Large intestine (tissue), 3 donors: ENCODE measurements at regions not wholly inside any gene's neighbourhood (a gene's known extent, or its start where the extent isn't known, plus 50 kb on each side); places are given as distances from the start of the nearest gene placed in this dataset.

ENCODE experiments used
- DNase-seq, 2 donors: peaks; one replicate each; pipeline versions ENCODE4 v3.0.0 to v3.0.0-alpha.2; 2013
- H3K27ac ChIP-seq: one replicate; pipeline ENCODE4 v1.5.1; 2013; ENCODE audit warnings: low read length
- H3K27me3 ChIP-seq: 2 replicates; pipeline ENCODE4 v1.6.1; 2013; ENCODE audit warnings: low read length; ENCODE audit not compliant: control insufficient read depth, insufficient read depth
- H3K36me3 ChIP-seq: 2 replicates; pipeline ENCODE4 v1.6.1; 2013; ENCODE audit warnings: low read length; ENCODE audit not compliant: control insufficient read depth, insufficient read depth
- H3K4me1 ChIP-seq: one replicate; pipeline ENCODE4 v1.6.1; 2013; ENCODE audit warnings: low read length; ENCODE audit not compliant: control insufficient read depth, insufficient read depth
- H3K4me3 ChIP-seq: one replicate; pipeline ENCODE4 v1.5.1; 2013; ENCODE audit warnings: low read length
- H3K9me3 ChIP-seq: one replicate; pipeline ENCODE4 v1.6.1; 2013; ENCODE audit warnings: mild to moderate bottlenecking, low read depth, low read length, moderate library complexity; ENCODE audit not compliant: control insufficient read depth
- WGBS: methylation state at CpG from one replicate; pipeline ENCODE4 v1.1.5; 2013; ENCODE audit warnings: low lambda C conversion rate; ENCODE audit not compliant: insufficient coverage; 5-methylcytosine and 5-hydroxymethylcytosine counted together

DNA sequence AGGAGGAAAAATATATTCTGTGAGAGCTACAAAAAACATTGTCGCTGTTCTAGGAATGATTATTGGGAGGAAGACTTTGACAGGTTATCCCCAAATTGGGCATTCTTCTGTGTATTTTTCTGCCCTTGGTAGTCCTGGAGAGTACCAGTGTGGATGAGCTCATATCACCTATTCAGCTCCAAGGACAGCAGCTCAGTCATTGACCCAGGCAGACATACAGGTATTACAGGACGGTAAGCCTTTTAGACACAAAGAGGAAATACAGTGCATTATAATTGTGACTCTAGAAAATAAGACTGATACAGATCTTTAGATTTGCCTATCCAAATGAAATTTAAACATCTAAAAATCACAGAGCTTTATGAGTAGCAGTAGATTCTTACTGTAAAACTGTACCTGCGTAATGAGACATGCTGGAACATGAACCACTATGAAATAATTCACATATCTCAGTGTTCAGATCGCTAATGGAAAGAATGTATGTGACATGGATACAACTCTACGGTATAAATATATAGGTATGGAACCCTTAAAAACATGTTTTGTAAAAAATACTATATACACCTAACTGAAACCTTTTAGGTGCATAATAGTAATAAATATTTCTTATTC is 56.0 kb downstream of the PLK2 start:
- H3K27ac ChIP-seq: no peak overlapping the region

DNA sequence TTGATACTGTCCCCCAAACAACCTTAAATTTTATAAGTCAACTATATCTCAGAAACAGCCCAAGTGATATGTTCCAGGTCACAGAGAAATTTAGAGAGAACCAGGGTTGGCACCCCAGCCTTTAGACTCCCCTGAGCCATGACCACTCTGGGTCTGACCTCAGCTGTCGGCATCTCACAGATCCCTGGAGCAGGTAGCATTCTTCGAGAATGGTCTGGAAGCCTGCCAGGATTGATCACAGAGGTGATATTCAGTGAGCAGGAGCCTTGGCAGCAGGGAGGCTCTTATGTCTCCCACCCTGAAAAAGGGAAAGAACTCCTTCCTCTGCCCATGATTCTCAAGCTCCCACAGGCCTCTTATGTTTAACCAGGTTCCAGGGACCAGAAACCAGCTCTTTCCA is 58.2 kb downstream of the PLK2 start:
- H3K27me3 ChIP-seq: no peaks in the 10 kb centered on the region
- no CpG with 5 or more reads among the region's 2 CpGs for WGBS
- H3K4me3 ChIP-seq: no peak overlapping the region
- H3K36me3 ChIP-seq: no peaks in the 10 kb centered on the region
- no peaks in the 10 kb centered on the region for H3K9me3 ChIP-seq
- no peak overlapping the region for H3K27ac ChIP-seq
- no peaks in the 10 kb centered on the region for H3K4me1 ChIP-seq
- no peak for DNase-seq

More for the DNA sequence above, 56.0 kb downstream of the PLK2 start:
- whole genome bisulfite sequencing: no CpG with 5 or more reads among the region's 5 CpGs
- DNase-seq: no peak
- H3K27me3 ChIP-seq: no peaks in the 10 kb centered on the region
- no peaks in the 10 kb centered on the region for H3K4me1 ChIP-seq
- H3K9me3 ChIP-seq: no peaks in the 10 kb centered on the region
- no peak overlapping the region for H3K4me3 ChIP-seq
- H3K36me3 ChIP-seq: no peaks in the 10 kb centered on the region

DNA sequence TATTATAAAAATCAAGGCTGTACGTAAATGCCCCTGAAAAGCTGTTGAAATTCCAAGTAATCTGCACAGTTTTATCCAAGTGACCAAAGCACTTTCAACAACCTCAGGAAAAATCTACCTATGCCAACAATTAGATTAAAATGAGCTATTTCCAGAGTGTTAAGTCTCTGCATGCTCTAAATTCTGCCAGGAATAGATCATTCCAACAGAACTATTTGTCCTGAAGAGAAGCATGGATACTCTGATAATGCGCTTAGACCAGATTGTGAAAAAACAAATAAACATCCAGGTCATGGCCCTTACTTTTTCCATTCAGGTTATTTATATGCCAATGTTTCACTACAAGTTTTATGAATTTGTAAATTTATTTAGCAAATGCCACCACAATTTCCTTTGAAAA is 59.1 kb downstream of the PLK2 start:
- no peaks in the 10 kb centered on the region for H3K36me3 ChIP-seq
- 90% methylated on average over 2 of the region's 2 CpGs for WGBS
- no peak overlapping the region for H3K4me3 ChIP-seq
- H3K4me1 ChIP-seq: no peaks in the 10 kb centered on the region
- no peaks in the 10 kb centered on the region for H3K9me3 ChIP-seq
- no peaks in the 10 kb centered on the region for H3K27me3 ChIP-seq
- DNase-seq: no peak
- no peak overlapping the region for H3K27ac ChIP-seq

DNA sequence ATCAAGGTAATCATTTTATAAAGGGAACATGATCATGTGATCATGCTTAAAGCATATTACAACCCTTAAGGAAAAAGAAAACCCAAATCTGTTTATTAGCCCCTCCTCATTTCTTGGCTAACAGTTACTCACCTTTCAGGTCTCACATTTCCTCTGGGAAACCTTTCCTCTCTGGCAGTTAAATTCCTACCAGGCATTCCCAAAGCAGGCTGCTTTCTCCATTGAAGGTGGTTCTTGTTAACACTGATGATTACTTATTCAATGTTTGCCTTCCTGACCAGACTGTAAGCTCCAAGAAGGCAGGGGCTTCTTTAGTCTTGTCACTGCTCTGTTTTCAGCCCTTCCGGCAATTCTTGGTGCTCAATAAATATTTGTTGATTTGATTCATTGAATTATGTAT is 59.9 kb downstream of the PLK2 start:
- Histone ChIP-seq H3K27me3 (no peaks in the 10 kb centered on the region), H3K4me1 (no peaks in the 10 kb centered on the region), H3K4me3 (no peak overlapping the region), H3K27ac (no peak overlapping the region), H3K9me3 (no peaks in the 10 kb centered on the region), H3K36me3 (no peaks in the 10 kb centered on the region)
- DNase-seq: no peak
- WGBS: 100% methylated on average over 1 of the region's 1 CpG

DNA sequence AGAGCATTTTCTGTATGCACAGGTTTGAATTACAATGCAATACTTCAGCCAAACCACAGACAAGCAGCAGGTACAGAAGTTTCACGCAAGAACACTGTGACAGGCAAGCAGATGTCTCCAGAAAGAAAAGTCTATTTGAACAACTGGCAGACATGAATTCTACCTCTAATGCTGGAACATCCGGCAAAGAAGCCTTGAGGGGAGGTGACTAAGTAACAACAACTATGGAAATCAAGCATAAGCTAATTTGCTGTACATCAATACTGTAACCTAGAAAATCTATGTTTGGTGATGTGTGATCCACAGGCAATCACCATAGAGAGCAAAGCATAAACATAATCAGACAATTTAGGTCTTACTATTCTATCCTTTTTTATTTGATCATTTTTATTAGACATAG is 65.5 kb downstream of the PLK2 start:
- no peak for DNase-seq
- no CpG with 5 or more reads among the region's 2 CpGs for WGBS
- no peaks in the 10 kb centered on the region for H3K4me1 ChIP-seq
- no peak overlapping the region for H3K4me3 ChIP-seq
- no peaks in the 10 kb centered on the region for H3K9me3 ChIP-seq
- H3K27ac ChIP-seq: no peak overlapping the region
- no peaks in the 10 kb centered on the region for H3K36me3 ChIP-seq
- H3K27me3 ChIP-seq: no peaks in the 10 kb centered on the region

DNA sequence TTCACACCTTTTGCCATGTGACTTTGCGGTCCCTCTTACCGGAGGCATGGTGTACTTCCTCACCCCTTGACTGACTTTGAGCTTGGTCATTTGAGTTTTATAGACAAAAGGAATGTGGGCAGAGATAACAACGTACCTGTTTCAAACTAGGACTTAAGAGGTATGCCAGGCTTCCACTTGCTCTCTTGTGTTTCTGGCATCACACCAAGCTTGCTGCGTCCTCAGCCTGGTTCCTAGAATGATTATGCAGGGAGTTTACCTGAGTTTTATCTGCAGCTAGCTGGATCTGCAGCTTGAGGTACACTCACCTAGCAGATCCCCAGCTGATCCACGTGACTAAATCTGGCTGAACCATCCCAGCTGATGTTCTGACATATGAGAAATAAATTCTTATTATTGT is 66.2 kb downstream of the PLK2 start:
- H3K4me1 ChIP-seq: no peaks in the 10 kb centered on the region
- H3K27ac ChIP-seq: no peak overlapping the region
- no CpG with 5 or more reads among the region's 5 CpGs for WGBS
- no peaks in the 10 kb centered on the region for H3K9me3 ChIP-seq
- no peak for DNase-seq
- no peak overlapping the region for H3K4me3 ChIP-seq
- no peaks in the 10 kb centered on the region for H3K27me3 ChIP-seq
- no peaks in the 10 kb centered on the region for H3K36me3 ChIP-seq

DNA sequence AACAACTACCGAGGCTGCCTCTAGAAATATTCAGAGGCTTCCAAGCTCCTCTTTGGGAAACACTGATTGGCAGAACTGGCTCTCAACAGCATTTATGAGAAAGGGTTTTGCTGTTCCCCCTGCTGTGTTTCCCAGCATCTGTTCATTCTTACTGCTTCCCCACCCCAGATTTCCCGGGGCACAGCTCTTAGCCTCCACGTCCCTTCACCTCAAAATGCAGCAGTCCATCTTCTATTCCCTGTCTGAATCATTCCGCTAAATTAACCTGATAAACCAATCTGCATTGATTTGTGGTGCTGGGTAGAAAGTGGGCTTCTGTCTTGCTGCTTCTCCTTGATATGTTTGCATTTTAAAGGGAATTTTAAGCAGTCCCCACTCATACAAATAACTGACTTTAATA is 67.4 kb downstream of the PLK2 start:
- no peak overlapping the region for H3K4me3 ChIP-seq
- no peaks in the 10 kb centered on the region for H3K9me3 ChIP-seq
- H3K4me1 ChIP-seq: no peaks in the 10 kb centered on the region
- WGBS: 100% methylated on average over 2 of the region's 4 CpGs
- no peaks in the 10 kb centered on the region for H3K36me3 ChIP-seq
- no peaks in the 10 kb centered on the region for H3K27me3 ChIP-seq
- DNase-seq: no peak
- no peak overlapping the region for H3K27ac ChIP-seq

DNA sequence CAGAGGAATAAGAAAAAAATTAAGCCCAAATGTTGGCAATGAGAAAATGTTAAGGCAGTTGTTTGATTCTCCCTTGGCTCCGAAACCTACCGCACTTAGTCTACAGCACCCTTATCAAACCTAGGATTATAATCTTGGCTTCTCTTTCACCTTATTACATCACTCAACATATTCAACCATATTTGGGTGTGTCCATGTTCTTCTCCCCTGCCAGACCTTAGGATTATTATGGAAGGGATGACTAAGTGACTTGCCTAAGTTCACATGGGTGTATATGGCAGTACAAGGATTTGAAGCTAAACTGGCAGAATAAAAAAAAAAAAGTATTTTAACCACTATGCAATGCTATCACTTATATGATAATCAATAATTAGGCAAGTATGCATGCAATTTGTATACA is 76.4 kb downstream of the PLK2 start:
- H3K9me3 ChIP-seq: no peaks in the 10 kb centered on the region
- 100% methylated on average over 2 of the region's 2 CpGs for WGBS
- H3K27ac ChIP-seq: no peak overlapping the region
- H3K4me3 ChIP-seq: no peak overlapping the region
- H3K36me3 ChIP-seq: no peaks in the 10 kb centered on the region
- DNase-seq: no peak
- no peaks in the 10 kb centered on the region for H3K4me1 ChIP-seq
- H3K27me3 ChIP-seq: no peaks in the 10 kb centered on the region

DNA sequence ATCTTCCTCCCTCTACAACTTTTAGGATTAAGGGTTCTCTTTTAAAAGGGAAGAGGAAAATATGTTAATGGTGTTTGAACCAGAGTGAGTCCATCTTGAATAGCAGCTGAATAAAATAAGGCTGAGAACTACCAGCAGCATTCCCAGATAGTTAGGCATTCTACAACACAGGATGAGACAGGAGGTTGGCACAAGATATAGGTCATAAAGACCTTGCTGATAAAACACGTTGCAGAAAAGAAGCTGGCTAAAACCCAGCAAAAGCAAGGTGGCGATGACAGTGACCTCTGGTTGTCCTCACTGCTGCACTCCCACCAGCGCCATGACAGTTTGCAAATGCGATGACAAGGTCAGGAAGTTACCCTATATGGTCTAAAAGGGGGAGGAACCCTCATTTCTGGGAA is 77.8 kb downstream of the PLK2 start:
- no peaks in the 10 kb centered on the region for H3K4me1 ChIP-seq
- no peaks in the 10 kb centered on the region for H3K27me3 ChIP-seq
- no peaks in the 10 kb centered on the region for H3K36me3 ChIP-seq
- no peaks in the 10 kb centered on the region for H3K9me3 ChIP-seq
- no peak overlapping the region for H3K27ac ChIP-seq
- 100% methylated on average over 1 of the region's 4 CpGs for WGBS
- no peak overlapping the region for H3K4me3 ChIP-seq
- DNase-seq: no peak

DNA sequence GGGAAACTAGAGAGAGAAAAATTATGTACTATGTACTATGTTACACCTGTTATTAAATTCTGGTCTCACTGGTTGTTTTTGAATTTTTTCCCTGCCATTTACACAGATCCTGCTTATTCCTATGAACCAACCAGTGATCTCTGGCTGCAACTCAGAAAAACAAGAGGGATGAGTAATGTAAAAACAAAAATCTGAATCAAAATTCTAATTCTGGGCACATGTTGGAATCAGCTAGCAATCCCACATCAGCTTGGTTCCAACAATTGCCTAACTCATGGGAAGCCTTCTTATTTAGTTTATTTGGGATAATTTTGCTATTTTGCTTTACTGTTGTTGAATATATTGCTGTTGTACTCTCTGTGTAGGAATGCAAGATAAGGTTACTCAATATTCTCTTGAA is 78.3 kb downstream of the PLK2 start:
- no peaks in the 10 kb centered on the region for H3K36me3 ChIP-seq
- DNase-seq: no peak
- H3K27me3 ChIP-seq: no peaks in the 10 kb centered on the region
- H3K4me1 ChIP-seq: no peaks in the 10 kb centered on the region
- H3K27ac ChIP-seq: no peak overlapping the region
- H3K9me3 ChIP-seq: no peaks in the 10 kb centered on the region
- no peak overlapping the region for H3K4me3 ChIP-seq

DNA sequence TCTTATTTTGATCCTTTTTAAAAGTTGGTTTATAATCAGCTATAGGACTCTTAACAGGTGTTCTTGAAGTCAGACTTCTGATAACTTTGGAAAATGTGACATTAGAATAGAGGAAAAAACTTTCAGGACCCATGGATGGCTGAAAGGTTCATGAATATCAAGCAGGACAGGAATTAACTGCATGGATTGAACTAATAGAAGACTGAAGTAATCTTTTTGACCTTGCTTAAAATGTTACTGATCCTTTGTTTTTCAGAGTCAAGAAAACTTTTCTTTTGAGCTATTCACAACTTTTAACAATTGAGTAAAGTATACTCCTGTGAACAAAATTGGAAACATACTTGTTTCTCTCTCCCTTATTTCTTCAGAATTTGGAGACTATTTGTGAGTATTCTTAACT is 79.2 kb downstream of the PLK2 start:
- no peaks in the 10 kb centered on the region for H3K27me3 ChIP-seq
- H3K4me3 ChIP-seq: no peak overlapping the region
- no peaks in the 10 kb centered on the region for H3K4me1 ChIP-seq
- no peak for DNase-seq
- no peaks in the 10 kb centered on the region for H3K9me3 ChIP-seq
- no peaks in the 10 kb centered on the region for H3K36me3 ChIP-seq
- H3K27ac ChIP-seq: no peak overlapping the region
